GM21390 (cell line): ENCODE measurements at regions not wholly inside any gene's neighbourhood (a gene's known extent, or its start where the extent isn't known, plus 50 kb on each side); places are given as distances from the start of the nearest gene placed in this dataset.
"Not testable (repeated sequence)": the region's sequence is repeated elsewhere in the genome, so short reads cannot be mapped to it uniquely, and the experiment has no call there.

Source experiments
- ATAC-seq: cut with Tn5 transposase; IDR thresholded peaks from one replicate; pipeline ENCODE4 v1.9.1; 2021; ENCODE audit not compliant: unreplicated experiment

DNA sequence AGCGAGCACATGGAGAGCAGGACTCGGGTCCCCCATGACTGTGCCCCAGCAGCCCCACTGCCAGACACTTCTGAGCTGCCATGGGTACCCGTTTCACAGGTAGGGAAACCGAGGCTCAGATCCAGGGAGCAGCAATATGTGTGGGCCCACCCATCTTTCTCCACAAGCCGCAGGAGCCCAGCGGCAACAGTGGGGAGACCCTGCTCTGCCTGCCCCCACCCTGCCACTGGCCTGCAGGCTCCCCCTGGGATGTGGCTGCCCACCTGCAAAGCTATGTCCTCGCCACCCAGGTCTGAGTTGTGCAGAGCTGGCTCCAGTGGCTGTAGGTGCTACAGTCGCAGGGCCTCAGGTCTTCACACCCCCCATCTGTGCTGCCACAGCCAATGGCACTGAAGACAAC is 50.6 kb upstream of the C1QTNF9B start:
- no peak for ATAC-seq

- ATAC-seq = no peak
Observed at GRCh38 chr13:23949200-23949599, 51.9 kb upstream of the C1QTNF9B start.

GRCh38 chr13:23949736-23950135 is 52.4 kb upstream of the C1QTNF9B start:
- ATAC-seq = no peak

DNA sequence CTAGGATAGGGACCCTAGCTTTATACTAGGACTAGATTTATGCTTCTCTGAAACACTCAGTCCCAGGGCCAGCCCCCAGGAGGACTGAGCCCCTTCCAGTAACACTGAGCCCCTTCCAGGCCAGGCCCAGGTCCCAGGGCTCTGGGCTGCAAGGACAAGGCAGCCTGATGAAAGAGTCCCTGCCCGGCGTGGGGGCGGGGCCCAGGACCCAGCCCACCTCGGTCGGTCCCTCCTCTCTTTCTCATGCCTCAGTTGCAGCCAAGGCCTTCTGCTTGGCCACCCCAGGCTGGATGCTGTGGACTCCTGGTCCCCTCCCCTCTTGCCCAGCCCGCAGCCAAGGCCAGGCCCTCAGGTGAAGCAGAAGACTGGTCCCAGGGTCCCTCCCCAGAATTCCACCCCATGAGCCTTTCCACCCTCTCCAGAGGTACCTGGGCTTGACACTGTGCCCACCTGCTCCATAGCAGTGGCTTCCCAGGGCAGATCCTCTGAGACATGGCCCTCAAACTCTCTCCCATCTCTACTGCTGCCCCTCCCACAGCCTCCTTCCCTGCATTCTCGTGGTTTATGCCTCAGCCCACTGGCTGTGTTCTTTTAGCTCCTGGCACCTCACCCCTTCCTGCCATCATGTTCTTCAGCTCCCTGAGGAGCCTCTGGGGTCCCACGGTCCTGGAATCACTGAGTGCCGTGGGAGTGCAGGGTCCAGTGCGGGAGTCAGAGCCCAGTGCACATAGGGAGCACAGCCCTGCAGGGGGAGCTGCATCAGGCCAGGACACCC is 53.6 kb upstream of the C1QTNF9B start:
- no peak for ATAC-seq

DNA sequence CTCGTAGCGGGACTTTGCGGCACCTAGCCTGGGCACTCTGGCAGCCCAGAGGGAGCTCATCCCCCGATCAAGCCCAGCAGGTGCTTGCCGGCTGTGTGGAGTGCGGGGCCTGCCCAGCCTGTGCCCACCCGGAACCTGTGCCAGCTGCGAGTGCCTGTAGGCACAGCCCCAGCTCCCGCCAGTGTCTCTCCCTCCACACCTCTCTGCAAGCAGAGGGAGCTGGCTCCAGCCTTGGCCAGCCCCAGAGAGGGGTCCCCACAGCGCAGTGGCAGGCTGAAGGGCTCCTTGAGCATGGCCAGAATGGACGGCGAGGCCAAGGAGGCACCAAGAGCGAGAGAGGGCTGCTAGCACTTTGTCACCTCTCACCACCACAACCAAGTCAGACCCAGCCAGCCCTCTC is 55.5 kb upstream of the C1QTNF9B start:
- ATAC-seq = no peak

GRCh38 chr13:23953860-23954512 is 56.7 kb upstream of the C1QTNF9B start:
- no peak for ATAC-seq

DNA sequence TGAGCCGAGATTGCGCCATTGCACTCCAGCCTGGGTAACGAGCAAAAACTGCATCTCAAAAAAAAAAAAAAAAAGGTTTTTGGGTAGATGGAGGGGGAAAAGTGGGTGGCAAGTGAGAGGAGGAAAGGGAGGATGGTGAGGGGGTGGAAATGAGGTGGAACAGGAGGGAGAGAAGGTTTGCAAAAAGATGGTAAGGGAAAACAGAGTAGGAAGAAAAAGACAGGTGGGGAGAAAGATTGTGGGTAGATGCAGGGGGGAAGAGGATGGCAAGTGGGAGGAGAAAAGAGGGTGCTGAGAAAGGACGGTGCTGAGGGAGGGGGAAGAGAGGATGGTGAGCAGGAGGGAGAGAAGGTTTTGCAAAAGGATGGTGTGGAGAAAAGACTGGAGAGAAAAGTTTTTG is 57.8 kb upstream of the C1QTNF9B start:
- ATAC-seq = no peak

GRCh38 chr13:23956106-23956505 is 58.8 kb upstream of the C1QTNF9B start:
- no peak for ATAC-seq

DNA sequence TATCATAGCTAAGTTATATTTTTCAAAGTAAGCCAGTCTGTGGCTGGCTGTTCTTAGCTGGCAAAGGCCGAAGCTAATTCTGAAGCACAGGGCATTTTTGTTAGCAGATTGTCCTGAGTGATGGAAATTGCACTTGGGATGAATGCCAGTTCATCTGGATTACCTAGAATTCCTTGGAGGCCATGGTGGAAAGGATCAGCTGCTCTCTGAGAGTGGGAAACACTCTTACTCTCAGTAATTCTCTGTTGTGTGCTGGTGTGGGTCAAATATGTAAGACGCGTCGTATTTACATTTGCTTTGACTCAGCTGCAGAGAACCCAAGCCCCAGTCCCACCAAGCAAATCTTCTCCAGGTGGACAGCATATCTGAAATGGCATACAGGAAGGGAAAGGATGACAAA is 60.7 kb upstream of the C1QTNF9B start:
- ATAC-seq = no peak

DNA sequence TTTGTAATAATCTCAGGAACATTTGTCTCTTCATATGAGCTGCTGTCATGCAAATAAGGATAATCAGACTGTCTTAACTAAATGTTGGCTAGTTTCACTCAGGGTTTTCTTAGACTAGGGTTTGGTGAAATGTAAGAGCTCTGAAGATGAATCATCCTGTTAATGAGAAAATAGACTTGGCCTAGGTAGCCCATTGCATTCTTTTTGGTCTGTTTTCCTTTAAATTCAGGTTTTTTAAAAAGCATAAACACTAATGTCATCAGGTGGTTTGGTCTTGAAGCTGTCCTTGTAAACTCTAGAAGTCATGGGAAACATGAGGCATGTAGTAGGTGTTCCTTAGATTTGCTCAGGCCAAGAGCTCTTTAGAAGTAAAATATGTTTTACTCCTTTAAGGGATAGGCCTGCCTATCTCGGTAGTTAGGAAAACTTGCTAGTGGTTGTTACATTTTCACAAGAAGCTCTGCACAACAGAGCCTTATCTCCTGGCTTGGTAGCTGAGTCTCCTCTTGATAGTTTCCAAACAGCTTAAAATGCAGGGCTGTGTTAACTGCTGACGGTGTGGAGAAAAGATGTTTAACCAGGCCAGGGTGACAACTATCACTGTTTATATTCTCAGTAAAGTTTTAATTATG is 62.0 kb upstream of the C1QTNF9B start:
- ATAC-seq = no peak

DNA sequence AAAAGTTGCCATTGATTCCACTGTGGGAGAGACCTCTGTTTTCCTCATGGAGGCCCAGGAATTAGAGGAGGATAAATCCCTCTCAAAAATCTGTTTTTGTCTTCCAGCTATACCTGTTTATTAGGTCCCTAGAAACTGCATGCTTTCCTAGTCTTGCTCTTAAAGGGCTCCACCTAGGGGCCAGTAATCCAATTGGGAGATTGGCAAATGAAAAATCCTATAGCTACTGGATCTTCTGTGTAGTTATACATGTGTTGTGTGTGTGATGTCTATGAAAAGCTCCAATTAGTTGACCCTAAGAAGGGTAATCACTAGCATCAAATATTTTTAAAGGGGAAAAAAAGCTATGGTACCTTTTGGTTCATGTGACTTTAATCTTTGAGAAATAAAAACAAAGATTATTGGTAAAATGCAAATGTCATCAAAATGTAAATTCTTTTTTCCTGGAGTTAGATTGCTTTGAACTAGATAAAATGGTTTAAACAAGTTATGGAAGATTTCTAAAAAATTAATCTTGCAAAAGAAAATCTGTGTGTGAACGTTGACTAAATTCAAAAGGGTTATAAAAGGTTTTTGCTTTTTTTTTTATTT is 63.4 kb upstream of the C1QTNF9B start:
- no peak for ATAC-seq

DNA sequence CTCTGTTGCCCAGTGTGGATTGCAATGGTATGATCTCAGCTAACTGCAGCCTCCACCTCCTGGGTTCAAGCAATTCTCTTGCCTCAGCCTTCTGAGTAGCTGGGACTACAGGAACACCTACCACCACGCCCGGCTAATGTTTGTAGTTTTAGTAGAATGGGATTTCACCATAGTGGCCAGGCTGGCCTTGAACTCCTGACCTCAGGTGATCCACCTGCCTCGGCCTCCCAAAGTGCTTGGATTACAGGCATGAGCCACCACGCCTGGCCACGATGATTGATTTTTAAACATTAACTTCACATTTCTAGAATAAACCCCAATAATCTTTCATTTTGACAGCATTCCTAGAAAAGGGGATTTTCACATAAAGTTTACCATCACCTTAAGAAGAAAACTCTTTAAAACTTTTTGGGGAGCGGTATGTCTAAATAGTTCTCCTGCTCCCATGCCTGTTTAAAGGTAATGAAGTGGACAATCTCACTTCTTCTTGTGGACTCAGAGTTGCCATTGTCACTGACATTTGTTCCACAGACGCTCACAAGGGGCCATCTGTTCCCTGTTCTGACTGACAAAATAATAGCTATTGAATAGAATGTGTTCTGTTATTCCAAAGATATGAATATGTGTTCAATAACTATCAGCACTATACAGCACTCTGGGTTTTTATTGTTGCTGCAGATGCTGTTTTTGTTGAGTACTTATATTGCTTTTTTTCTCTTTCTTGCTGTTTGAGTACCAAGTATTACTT is 66.1 kb upstream of the C1QTNF9B start:
- ATAC-seq = no peak

DNA sequence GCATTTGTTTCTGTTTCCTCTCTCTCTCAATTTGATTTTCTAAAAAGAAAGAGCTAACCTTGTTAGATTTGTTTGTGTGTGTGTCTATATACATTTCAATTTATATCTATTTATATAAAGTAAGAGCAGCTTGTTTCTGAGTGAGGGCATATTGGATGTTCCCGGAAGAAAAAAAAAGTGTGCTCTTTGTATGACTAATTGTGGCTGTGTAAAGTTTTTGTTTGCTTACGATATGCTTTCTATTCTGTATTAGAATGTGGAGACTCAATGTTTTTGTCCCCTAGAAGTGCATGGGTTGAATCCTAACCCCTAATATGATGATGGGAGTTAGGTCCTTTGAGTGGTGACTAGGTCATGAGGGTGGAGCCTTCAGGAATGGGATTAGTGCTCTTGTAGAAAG is 66.6 kb upstream of the C1QTNF9B start:
- no peak for ATAC-seq

DNA sequence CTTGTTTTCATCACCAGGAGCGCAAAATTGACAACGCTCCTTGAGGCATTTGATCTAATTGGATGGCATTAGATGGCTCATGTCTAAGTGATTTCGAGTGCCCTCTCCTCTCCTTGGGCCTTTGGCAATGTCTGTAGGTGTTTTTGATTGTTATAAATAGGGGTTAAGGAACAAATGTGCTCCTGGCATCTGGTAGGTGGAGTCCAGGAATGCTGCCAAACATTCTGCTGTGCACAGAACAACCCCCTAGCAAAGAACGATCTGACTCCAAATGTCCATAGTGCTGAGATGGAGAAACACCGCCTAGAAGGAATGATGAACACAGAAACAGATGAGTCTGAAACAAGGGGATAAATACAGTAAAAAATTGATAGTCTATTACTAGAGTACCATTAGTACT is 68.0 kb upstream of the C1QTNF9B start:
- no peak for ATAC-seq

- ATAC-seq = no peak
Observed at GRCh38 chr13:23966221-23966690, 69.0 kb upstream of the C1QTNF9B start.

- ATAC-seq = no peak
Observed at GRCh38 chr13:23966691-23967615, 69.7 kb upstream of the C1QTNF9B start.

- not testable (repeated sequence) for ATAC-seq
Observed at GRCh38 chr13:23967792-23968191, 70.5 kb upstream of the C1QTNF9B start.

DNA sequence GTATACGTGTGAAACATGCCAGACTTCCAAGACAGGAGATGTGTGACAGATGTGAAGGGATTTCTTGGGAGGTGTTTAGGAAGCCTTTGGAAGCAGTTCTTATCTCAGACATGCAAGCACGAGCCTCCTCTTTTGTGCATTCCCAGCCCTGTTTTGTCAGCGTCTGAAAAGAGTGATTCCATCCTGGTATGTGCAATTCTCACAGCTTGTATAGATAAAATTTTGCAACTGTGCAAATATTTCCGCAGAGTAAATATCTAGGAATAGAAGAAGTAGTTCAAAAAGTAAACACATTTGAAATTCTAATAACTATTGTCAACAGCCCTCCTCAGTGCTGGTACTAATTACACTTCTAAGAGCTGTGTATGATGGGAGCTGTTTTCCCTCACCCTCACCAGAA is 72.3 kb upstream of the C1QTNF9B start:
- no peak for ATAC-seq

DNA sequence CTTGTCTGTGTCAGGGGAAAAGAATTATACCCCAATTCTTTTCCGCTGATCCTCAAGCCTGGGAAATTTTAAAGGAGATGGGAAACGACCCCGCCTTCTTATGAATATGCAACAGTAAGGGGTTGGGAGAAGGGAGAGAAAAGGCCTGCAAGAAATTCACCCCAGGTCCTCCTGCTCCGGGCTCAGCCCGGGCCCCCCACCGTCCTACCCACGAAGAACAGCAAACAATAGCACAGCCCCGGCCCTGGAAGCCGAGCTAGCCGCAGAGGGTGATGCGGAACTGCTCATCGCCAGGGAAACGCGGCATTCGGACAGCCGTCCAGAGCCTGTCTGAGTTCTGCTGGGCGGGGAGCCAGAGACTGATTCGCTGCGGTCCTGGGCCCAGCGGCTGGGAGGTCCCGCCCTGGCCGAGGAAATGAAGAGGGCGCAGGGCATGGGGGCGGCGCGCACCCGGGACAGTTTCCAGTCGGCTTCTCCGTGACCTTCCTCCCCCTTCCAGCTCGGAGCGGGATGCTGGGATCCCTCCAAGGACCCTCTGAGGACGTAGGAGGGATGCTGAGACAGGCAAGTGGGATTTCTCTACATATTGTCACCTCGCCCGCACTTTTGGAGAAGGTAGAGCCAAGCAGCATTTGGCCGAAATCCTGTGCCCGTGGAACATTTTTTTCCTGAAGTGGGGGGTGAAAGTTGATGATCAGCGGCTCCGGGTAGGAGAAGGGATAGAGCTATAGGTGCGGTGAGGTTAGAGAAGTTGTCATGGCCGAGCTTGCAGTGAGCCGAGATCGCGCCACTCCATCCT is 82.3 kb upstream of the C1QTNF9B start:
- no peak for ATAC-seq
